ENCODE measurements at regions not wholly inside any gene's neighbourhood (a gene's known extent, or its start where the extent isn't known, plus 50 kb on each side); places are given as distances from the start of the nearest gene placed in this dataset.

- TF ChIP-seq, protein P1, sequence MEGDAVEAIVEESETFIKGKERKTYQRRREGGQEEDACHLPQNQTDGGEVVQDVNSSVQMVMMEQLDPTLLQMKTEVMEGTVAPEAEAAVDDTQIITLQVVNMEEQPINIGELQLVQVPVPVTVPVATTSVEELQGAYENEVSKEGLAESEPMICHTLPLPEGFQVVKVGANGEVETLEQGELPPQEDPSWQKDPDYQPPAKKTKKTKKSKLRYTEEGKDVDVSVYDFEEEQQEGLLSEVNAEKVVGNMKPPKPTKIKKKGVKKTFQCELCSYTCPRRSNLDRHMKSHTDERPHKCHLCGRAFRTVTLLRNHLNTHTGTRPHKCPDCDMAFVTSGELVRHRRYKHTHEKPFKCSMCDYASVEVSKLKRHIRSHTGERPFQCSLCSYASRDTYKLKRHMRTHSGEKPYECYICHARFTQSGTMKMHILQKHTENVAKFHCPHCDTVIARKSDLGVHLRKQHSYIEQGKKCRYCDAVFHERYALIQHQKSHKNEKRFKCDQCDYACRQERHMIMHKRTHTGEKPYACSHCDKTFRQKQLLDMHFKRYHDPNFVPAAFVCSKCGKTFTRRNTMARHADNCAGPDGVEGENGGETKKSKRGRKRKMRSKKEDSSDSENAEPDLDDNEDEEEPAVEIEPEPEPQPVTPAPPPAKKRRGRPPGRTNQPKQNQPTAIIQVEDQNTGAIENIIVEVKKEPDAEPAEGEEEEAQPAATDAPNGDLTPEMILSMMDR (IDR thresholded peaks at IDR 0.05; ENCODE audit: insufficient read depth, low read depth, low read length) = no peak
- TF ChIP-seq EZH2 (IDR thresholded peaks at IDR 0.05; ENCODE audit: insufficient read depth, low read length) = no peak
These were observed 295.4 kb upstream of the SPRED2 start for GRCh38 chr2:65727816-65728215.
